ENCODE measurements at regions not wholly inside any gene's neighbourhood (a gene's known extent, or its start where the extent isn't known, plus 50 kb on each side); places are given as distances from the start of the nearest gene placed in this dataset.

DNA sequence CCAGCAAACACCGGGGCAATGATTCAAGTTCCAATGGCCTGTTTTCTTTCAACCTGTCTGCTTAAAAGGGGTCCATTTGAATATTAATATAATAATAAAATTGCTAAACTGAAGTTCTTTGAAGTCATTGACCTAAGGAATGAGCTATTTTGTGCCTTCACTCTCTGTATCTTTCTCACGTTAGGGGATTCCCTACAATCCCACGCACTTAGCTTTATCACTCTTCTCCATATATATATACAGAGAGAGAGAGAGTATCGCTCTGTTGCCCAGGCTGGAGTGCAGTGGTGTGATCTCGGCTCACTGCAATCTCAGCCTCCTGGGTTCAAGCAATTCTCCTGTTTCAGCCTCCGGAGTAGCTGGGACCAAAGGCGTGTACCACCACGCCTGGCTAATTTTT, 83.9 kb upstream of the NWD2 start:
- H3K36me3 Mint-ChIP-seq (ENCODE audit: low read depth, unreplicated experiment), result no peaks in the 10 kb centered on the region
- no peaks in the 10 kb centered on the region for H3K27me3 ChIP-seq (ENCODE audit: insufficient read depth, low read length)
- TF ChIP-seq, protein P1, sequence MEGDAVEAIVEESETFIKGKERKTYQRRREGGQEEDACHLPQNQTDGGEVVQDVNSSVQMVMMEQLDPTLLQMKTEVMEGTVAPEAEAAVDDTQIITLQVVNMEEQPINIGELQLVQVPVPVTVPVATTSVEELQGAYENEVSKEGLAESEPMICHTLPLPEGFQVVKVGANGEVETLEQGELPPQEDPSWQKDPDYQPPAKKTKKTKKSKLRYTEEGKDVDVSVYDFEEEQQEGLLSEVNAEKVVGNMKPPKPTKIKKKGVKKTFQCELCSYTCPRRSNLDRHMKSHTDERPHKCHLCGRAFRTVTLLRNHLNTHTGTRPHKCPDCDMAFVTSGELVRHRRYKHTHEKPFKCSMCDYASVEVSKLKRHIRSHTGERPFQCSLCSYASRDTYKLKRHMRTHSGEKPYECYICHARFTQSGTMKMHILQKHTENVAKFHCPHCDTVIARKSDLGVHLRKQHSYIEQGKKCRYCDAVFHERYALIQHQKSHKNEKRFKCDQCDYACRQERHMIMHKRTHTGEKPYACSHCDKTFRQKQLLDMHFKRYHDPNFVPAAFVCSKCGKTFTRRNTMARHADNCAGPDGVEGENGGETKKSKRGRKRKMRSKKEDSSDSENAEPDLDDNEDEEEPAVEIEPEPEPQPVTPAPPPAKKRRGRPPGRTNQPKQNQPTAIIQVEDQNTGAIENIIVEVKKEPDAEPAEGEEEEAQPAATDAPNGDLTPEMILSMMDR (IDR thresholded peaks at IDR 0.05; ENCODE audit: insufficient read depth, low read depth, low read length), result no peak
- TF ChIP-seq EZH2 (IDR thresholded peaks at IDR 0.05; ENCODE audit: insufficient read depth, low read length), result no peak
- H3K4me2 ChIP-seq (ENCODE audit: low read length), result no peak overlapping the region
- H3K27me3 Mint-ChIP-seq (ENCODE audit: low read depth, unreplicated experiment), result no peaks in the 10 kb centered on the region
- DNase-seq (ENCODE audit: low read depth) (no peak), FAIRE-seq (no peak)
- no peaks in the 10 kb centered on the region for H3K36me3 ChIP-seq (ENCODE audit: insufficient read depth, low read length)
- no peaks in the 10 kb centered on the region for H3K9me3 Mint-ChIP-seq (ENCODE audit: unreplicated experiment)
- H3K4me1 ChIP-seq (ENCODE audit: insufficient read depth, low read length), result no peaks in the 10 kb centered on the region
- H3K4me1 Mint-ChIP-seq (ENCODE audit: low read depth, unreplicated experiment), result peaks cover 8% of the 10 kb centered on the region
- no peak overlapping the region for H3K4me3 Mint-ChIP-seq (ENCODE audit: unreplicated experiment)
- H3K27ac Mint-ChIP-seq (ENCODE audit: unreplicated experiment), result no peak overlapping the region
- H3K9me3 ChIP-seq (ENCODE audit: insufficient read depth, low read depth, low read length), result no peaks in the 10 kb centered on the region
- H3K79me2 ChIP-seq (ENCODE audit: insufficient read depth, low read length), result no peaks in the 10 kb centered on the region
- H3K4me3 ChIP-seq (ENCODE audit: insufficient read depth, low read depth, low read length), result no peak overlapping the region
- H4K20me1 ChIP-seq (ENCODE audit: insufficient read depth, low read length), result no peaks in the 10 kb centered on the region
- H2AFZ ChIP-seq (ENCODE audit: low read depth, low read length), result no peak overlapping the region
- H3K9ac ChIP-seq (ENCODE audit: low read length), result no peak overlapping the region
- no peak overlapping the region for H3K27ac ChIP-seq (ENCODE audit: low read depth, low read length)

DNA sequence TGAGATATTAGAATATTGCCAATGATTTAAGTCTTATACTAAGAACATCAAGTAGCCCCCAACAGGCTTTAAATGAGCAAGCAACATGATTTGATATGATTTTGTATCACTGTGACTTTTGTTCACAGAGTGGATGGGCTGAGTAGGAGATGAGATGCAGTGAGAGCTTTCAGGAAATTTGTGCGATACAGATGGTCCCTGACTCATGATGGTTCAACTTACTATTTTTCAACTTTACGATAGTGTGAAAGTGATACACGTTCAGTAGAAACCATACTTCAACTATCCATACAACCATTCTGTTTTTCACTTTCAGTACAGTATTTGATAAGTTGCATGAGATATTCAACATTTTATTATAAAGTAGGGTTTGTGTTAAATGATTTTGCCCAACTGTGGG, 78.7 kb upstream of the NWD2 start:
- TF ChIP-seq, protein P1 (IDR thresholded peaks at IDR 0.05; ENCODE audit: insufficient read depth, low read depth, low read length), result no peak
- TF ChIP-seq EZH2 (IDR thresholded peaks at IDR 0.05; ENCODE audit: insufficient read depth, low read length), result no peak
- Histone ChIP-seq H3K27me3 (ENCODE audit: insufficient read depth, low read length) (no peaks in the 10 kb centered on the region), H3K4me1 (ENCODE audit: insufficient read depth, low read length) (no peaks in the 10 kb centered on the region), H3K79me2 (ENCODE audit: insufficient read depth, low read length) (no peaks in the 10 kb centered on the region), H3K36me3 (ENCODE audit: insufficient read depth, low read length) (no peaks in the 10 kb centered on the region), H4K20me1 (ENCODE audit: insufficient read depth, low read length) (no peaks in the 10 kb centered on the region), H3K9ac (ENCODE audit: low read length) (no peak overlapping the region), H3K27ac (ENCODE audit: low read depth, low read length) (no peak overlapping the region), H3K4me2 (ENCODE audit: low read length) (no peak overlapping the region), H2AFZ (ENCODE audit: low read depth, low read length) (no peak overlapping the region), H3K9me3 (ENCODE audit: insufficient read depth, low read depth, low read length) (no peaks in the 10 kb centered on the region), H3K4me3 (ENCODE audit: insufficient read depth, low read depth, low read length) (no peak overlapping the region)
- Mint-ChIP-seq H3K4me1 (ENCODE audit: low read depth, unreplicated experiment) (no peaks in the 10 kb centered on the region), H3K27me3 (ENCODE audit: low read depth, unreplicated experiment) (no peaks in the 10 kb centered on the region), H3K9me3 (ENCODE audit: unreplicated experiment) (no peaks in the 10 kb centered on the region), H3K27ac (ENCODE audit: unreplicated experiment) (no peak overlapping the region), H3K4me3 (ENCODE audit: unreplicated experiment) (no peak overlapping the region), H3K36me3 (ENCODE audit: low read depth, unreplicated experiment) (no peaks in the 10 kb centered on the region)
- DNase-seq (ENCODE audit: low read depth) (no peak), FAIRE-seq (no peak)

DNA sequence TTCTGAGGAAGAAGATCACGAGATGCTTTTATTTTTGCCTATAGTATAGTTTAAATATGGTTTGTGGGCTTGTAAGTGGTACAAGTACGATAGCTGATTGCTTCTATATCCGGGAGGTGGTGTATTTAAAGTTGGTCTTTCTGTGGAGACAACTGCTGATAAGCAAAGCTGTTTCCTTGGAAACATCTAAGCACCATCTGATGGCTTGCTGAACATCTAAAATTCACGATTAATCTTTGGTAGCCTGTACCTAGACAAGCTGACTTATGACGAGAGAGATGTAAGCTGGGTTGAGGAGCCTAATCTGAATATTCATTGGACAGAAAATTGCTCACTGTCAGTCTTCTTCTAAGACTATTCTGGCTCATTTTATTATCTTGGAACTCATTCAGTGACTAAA, 74.6 kb upstream of the NWD2 start:
- no peaks in the 10 kb centered on the region for H4K20me1 ChIP-seq (ENCODE audit: insufficient read depth, low read length)
- no peaks in the 10 kb centered on the region for H3K27me3 ChIP-seq (ENCODE audit: insufficient read depth, low read length)
- H3K9ac ChIP-seq (ENCODE audit: low read length), result no peak overlapping the region
- H3K36me3 Mint-ChIP-seq (ENCODE audit: low read depth, unreplicated experiment), result no peaks in the 10 kb centered on the region
- H3K4me1 ChIP-seq (ENCODE audit: insufficient read depth, low read length), result no peaks in the 10 kb centered on the region
- no peaks in the 10 kb centered on the region for H3K79me2 ChIP-seq (ENCODE audit: insufficient read depth, low read length)
- no peaks in the 10 kb centered on the region for H3K9me3 ChIP-seq (ENCODE audit: insufficient read depth, low read depth, low read length)
- no peak overlapping the region for H3K27ac Mint-ChIP-seq (ENCODE audit: unreplicated experiment)
- H3K27ac ChIP-seq (ENCODE audit: low read depth, low read length), result no peak overlapping the region
- no peak overlapping the region for H3K4me2 ChIP-seq (ENCODE audit: low read length)
- no peaks in the 10 kb centered on the region for H3K9me3 Mint-ChIP-seq (ENCODE audit: unreplicated experiment)
- no peaks in the 10 kb centered on the region for H3K4me1 Mint-ChIP-seq (ENCODE audit: low read depth, unreplicated experiment)
- no peak overlapping the region for H3K4me3 Mint-ChIP-seq (ENCODE audit: unreplicated experiment)
- FAIRE-seq (no peak), DNase-seq (ENCODE audit: low read depth) (no peak)
- no peak for TF ChIP-seq EZH2 (IDR thresholded peaks at IDR 0.05; ENCODE audit: insufficient read depth, low read length)
- TF ChIP-seq, protein P1 (IDR thresholded peaks at IDR 0.05; ENCODE audit: insufficient read depth, low read depth, low read length), result no peak
- no peaks in the 10 kb centered on the region for H3K36me3 ChIP-seq (ENCODE audit: insufficient read depth, low read length)
- no peak overlapping the region for H3K4me3 ChIP-seq (ENCODE audit: insufficient read depth, low read depth, low read length)
- H3K27me3 Mint-ChIP-seq (ENCODE audit: low read depth, unreplicated experiment), result peaks cover 3% of the 10 kb centered on the region
- no peak overlapping the region for H2AFZ ChIP-seq (ENCODE audit: low read depth, low read length)
